ENCODE measurements at regions not wholly inside any gene's neighbourhood (a gene's known extent, or its start where the extent isn't known, plus 50 kb on each side); places are given as distances from the start of the nearest gene placed in this dataset.
A peak's percentile ranks its signal among the peaks of the same experiment; 100 is the strongest.
"Not testable (repeated sequence)": the region's sequence is repeated elsewhere in the genome, so short reads cannot be mapped to it uniquely, and the experiment has no call there.

DNA sequence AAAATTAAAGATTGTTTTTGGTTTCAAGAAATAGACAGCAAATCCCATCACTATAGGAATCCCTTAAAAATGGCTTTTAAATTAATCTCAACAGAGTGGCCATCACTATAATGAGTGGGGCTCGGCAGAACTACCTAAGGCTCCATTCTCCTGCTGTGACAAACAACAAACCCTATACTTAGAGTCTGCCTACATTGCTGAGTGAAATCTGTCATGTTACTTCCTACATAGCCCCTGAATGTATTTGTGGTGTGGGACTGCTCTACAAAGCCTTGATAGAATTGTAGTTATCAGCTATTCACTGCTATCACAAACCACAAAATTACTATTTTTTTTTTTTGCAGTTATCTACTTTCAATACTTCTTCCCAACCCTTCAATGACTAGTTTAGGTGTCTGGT is 538.7 kb upstream of the ATXN7L3B start:
- no peak for DNase-seq

DNA sequence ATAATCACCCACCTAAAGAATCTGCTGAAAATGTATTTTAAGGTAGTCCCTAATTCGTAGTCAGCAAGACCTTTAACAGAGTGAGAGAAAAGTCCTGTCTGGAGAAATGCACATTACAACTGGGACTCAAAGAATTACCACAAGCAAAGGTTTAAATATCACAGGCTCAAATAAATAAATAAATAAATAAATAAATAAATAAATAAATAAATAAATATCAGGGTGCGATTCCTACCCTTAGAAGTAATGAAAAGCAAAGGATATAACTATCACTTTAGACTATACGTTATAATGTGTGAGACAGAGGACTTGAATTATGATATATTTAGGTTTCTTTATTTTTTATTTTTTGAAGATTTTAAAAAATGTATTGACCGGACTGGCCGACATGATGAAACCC is 522.5 kb upstream of the ATXN7L3B start:
- DNase-seq = no peak

DNA sequence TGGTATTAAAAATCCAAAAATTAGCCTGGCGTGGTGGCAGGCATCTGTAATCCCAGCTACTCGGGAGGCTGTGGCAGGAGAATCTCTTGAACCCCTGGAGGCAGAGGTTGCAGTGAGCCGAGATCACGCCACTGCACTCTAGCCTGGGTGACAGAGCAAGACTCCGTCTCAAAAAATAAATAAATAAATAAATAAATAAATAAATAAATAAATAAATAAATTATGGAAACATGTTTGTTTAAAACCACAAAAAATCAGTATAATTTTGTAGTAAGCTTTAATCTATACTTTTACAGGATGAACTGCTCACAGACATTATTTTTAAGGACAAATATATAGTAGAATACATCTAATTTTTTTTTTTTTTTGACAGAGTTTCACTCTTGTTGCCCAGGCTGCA is 521.3 kb upstream of the ATXN7L3B start:
- DNase-seq = not testable (repeated sequence)

DNA sequence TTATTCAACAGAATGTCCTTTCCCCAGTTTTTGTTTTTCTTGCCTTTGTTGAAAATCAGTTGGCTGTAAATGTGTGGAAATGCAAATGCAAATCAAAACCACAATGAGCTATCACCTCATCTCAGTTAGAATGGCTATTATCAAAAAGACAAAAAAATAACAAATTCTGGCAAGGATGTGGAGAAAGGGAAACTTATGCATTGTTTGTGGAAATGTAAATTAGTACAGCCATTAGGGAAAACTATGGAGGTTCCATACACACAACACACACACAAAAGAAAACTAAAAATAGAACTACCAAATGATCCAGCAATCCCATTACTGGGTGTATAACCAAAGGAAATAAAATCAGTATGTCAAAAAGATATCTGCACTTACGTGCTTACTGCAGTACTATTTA is 518.8 kb upstream of the ATXN7L3B start:
- no peak for DNase-seq

DNA sequence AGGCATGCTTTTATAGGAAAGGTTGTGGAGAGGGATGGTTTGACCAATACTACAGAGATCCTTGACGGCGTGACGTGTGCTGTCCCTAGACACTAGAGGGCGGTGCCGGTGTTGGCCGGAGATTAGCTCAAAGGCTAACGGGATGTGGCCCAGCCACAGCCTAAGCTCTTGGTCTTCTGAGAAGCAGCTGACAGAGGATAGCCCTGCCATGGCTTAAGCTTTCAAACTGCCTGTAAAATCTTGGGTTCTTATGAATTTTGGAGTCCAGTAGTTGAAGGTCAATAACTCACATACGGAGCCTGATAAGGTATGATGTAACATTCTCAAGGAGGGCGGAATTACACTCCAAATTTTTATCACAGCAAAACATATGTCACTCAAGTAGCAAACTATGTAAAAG is 515.7 kb upstream of the ATXN7L3B start:
- DNase-seq = peak in 1 of 5 donors; percentile 3

DNA sequence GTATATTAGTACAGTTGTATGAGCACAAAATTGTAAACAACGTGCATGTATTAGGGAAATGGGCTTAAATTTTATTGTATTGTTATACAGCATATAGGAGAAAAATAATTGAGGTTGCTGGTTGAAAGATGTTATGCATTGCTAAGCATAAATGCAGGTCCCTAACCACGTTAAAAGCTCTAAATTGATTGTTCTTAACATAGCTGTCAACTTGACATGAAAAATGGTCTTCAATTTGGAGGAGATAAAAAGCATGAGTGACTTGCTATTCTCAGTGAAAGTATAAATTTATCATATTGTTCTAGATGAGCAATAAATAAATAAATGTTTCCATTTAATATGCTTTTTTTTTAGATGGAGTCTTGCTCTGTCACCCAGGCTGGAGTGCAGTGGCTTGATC is 506.6 kb upstream of the ATXN7L3B start:
- DNase-seq = no peak

DNA sequence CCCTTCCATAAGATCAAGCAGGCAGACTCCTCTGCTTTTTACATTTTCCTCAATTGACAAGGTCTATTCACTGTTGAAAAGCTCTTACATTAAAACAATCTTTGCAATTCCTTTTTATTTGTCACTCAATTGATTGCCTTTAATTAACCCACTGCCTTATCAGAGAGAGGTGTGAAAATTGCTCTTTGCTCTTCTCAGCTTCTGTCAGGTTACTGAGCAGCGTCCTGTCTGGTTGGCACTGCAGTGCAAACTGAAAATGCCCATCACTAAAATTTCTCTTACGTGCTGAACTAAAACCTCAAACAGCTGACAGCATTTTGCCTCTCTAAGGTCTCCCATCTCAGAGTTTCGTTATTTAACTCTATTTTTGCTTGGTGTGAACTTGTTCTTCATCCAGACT is 504.1 kb upstream of the ATXN7L3B start:
- no peak for DNase-seq

DNA sequence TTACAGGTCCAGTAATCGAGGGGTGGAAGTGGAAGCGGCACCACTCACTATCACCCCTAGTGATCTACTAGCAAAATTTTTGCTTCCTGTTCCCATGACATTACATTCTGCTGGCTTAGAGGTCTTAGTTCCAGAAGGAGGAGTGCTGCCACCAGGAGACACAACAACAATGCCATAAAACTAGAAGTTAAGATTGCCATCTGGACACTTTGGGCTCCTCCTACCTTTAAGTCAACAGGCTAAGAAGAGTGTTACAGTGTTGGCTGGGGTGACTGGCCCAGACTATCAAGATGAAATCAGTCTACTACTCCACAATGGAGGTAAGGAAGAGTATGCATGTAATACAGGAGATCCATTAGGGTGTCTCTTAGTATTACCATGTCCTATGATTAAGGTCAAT is 498.5 kb upstream of the ATXN7L3B start:
- not testable (repeated sequence) for DNase-seq

DNA sequence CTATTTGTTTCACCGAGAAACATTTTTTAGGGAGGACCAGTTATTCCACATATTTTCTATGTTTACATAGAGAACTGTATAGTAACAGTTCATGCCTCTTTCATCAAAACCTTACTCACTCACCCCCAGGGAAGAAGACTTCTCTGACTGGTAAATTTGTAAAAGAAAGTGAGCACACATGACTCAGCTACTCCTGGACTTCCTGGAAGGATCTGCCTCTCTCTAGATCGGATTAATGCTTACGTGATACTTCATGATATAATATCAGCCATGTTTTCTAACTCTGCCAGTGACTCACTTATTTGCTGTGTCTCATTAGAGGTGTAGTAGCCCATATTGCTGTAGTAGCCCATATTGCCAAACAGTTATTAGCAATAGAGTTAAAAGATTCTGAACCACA is 494.3 kb upstream of the ATXN7L3B start:
- DNase-seq = no peak

DNA sequence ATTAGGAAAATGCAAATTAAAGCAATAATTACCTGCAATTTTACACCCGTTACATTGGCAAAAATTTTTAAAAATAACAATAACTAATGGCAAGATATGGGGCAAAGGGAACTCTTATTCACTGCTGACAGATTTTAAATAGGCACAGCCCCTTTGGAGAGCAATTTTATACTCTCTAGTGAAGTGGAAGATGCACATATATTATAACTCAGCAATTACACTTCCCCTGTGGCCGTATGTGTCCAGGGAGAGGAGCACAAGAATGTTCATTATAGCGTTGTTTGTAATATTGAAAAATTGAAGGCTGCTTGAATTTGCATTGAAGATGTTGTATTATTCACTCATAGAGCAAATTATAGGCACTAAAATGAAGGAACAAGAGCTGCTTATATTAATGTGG is 488.3 kb upstream of the ATXN7L3B start:
- no peak for DNase-seq

DNA sequence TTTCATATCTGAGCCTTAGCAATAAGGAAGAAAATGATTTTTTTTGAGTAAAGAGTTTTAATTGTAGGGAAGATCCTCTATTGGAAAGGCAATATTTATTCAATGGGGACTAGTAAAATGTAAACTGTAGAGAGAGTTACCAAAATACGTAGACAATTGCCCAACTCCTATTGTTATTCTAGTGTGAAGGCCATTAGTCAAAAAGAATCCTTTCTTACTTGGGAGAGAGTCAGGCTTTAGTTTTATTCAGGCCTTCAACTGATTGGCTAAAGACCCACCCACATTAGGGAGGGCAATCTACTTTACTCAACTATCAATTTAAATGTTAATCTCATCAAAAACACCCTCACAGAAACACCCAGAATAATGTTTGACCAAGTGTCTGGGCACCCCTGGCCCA is 485.8 kb upstream of the ATXN7L3B start:
- no peak for DNase-seq

DNA sequence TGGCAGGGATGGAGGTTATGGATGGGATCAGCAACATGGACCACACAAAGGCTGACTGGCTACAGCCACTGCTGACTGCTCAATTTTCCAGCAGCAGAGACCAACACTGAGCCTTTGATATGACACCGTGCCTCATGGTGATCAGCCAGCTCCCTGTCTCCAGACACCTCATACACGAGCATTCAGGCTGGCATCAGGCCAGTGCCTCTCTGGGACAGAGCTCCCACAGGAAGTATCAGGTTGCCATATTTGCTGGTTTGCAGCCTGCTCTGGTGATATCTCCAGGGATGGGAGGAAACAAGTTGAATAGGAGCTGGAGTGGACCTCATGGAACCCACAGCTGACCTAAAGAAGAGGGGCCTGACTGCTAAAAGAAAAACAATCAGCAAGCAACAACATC is 471.2 kb upstream of the ATXN7L3B start:
- no peak for DNase-seq

DNA sequence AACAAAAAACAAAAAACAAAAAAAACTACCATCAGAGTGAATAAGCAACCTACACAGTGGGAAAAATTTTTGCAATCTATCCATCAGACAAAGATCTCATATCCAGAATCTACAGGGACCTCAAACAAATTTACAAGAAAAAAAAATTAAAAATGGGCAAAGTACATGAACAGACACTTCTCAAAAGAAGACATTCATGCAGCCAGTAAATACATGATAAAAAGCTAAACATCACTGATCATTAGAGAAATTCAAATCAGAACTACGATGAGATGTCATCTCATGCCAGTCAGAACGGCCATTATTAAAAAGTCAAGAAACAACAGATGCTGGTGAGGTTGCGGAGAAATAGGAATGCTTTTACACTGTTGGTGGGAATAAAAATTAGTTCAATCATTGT is 466.5 kb upstream of the ATXN7L3B start:
- no peak for DNase-seq

DNA sequence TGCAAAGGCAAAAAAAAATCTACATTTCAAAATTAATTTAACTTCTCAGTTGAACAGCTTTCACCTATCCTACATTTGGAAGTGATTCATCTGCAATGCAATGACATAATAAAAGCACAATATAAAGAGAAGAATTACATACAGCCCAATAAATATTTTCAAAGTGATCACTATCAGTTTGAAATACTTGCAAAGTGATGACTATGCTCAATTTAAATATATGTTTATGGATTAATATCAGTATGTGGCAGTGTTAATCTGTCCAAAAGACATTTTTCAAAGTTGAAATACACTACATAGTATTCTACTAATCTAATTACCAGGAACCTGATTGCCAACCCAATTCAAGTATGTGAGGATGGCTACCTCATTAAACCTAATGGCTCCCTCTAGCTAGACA is 460.7 kb upstream of the ATXN7L3B start:
- no peak for DNase-seq

DNA sequence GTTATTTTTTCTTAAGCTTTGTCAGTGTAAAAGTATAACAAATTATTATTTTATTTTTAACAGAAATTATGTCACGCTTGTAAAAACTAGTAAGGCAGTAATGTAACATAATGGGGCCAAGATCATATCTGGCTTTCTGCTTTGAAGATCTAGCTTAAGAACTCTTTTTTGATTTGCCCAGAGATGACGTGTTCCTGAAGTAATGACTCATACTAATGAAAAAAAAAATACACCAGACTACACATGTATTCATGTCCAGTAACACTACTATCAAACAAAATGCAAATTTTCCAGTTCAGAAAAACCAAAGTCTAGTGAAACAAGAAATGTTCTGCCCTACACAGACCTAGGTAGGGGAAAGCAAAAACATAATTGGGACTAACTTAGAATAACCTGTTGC is 432.2 kb upstream of the ATXN7L3B start:
- DNase-seq = no peak

DNA sequence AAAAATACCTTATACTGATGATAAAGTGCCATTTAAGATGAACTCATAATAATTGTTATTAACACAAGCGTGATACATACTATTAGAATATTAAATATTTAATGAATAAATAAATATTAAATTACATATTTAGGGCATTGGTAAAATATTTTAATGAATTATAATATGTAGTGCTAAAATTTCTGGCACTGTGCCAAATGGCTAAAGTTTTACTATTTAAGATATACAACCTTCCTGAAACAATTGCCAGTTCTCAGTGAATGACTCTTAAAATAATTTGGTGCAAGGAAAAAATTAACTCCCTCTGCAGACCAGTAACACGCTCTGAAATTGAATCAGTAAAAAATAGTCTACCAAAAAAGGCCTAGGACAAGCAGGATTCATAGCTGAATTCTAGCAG is 428.9 kb upstream of the ATXN7L3B start:
- no peak for DNase-seq

DNA sequence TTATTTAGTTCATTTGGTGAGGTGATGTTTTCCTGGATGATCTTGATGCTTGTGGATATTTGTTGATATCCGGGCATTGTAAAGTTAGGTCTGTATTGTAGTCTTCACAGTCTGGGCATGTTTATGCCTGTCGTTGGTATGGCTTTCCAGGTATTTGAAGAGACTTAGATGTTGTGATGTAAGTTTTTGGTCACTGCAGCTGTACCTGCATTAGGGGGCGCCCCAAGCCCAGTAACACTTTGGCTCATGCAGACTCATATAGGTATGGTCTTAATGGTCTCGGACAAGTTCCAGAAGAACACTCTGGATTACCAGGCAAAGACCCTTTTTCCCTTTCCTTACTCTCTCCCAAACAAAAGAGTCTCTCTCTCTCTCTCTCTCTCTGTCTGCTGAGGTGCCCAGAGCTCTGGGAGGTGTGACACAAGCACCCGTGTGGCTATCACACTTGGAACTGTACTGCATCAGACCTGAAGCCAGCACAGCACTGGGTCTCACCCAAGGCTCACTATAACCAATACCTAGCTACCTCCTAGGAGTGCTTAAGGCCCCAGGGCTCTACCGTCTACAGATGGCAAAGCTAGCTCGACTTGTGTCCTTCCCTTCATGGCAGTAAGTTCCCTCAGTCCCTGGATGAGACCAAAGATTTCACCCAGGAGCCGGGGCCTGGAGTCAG is 425.8 kb upstream of the ATXN7L3B start:
- DNase-seq = no peak

DNA sequence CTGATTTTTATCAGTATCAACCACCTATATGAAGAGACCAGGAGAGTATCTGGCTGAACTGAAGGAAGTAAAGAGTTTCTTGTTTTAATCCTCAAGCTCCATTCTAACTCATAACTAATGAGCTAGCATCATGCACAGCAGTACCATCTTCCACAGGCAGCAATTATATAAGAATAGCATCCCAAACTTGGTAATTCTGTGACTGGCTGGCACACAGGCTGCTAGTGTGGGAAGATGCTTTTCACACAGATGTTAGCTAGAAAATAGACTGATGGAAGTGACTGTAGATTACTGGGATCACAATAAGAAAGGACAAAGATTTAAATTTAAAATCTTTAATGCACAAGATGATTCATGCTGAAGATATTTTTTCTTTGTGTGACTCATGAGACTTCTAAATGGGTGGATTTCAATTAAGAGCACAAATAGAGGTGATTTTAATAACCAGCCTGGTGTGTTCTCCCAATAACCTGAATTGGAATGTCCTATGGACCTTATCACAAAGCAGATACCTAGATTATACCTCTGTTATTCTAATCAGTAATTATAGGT is 417.7 kb upstream of the ATXN7L3B start:
- DNase-seq = no peak

DNA sequence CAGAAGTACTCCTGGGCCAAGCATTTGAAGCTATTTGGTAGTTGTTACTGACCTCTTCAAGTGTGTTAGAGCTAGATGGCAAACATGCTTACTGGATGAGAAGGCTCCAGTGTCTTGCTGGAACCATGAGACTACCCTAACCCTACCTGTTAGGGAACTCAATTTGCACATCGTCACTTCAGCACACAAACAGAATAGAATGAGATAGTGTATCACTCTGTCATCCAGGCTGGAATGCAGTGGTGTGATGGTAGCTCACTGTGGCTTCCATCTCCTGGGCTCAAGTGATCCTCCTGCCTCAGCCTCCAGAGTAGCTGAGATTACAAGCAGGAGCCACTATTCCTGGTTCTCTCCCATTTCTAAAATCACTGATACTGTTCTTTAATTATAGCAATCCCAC is 417.0 kb upstream of the ATXN7L3B start:
- DNase-seq = no peak

DNA sequence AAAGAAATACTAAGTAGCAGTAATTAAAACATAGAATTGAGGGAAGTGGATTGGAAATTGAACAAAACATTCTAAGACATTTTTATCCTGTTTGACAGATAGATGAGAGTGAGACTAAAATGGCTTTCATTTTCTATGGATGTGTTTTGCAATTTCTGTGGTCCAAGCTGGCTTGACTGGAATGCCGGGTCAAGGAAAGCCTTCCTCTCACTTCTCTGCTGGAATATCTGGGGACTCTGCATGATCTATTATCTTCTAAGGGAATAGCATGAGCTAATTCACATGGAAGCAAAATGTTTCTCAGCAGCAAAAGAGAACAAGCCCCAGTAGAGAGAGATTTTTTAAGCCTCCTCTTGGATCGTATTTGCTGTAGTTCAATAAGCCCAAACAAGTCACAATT is 407.9 kb upstream of the ATXN7L3B start:
- DNase-seq = no peak

DNA sequence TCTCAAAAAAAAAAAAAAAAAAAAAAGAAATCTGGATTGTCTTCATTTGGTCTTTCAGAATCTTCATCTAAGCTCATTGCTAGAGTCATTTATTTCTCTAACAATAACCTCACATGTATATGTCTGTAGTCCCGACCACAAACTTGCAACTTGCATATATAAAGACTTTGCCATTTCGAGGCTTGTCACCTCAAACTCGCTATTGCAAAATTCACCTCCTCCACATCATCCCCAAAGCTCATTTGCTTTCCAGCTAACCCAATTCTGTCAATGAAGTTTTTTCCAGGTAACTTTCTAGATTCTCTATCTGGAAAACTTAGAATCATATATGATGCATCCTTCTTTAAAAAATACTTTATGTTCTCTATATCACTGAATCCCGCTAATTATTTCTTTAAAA is 393.2 kb upstream of the ATXN7L3B start:
- DNase-seq = no peak

DNA sequence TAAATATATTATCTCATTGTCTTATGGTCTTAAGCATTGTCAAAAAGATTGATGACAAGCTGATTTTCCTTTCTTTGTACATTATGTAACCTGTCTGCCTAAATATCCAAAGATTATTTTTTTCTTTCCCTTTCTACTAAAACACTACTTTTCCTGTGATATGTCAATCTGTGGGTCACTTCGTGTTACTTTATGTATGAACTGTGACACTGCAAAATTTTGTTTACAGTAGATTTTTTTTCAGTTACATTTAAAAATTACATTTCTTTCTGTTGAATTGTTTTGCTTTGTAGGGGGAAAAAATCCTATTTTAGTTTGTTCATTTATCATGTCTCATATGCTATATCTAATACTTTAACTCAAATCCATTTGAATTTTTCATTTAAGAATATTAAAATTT is 392.3 kb upstream of the ATXN7L3B start:
- DNase-seq = no peak

DNA sequence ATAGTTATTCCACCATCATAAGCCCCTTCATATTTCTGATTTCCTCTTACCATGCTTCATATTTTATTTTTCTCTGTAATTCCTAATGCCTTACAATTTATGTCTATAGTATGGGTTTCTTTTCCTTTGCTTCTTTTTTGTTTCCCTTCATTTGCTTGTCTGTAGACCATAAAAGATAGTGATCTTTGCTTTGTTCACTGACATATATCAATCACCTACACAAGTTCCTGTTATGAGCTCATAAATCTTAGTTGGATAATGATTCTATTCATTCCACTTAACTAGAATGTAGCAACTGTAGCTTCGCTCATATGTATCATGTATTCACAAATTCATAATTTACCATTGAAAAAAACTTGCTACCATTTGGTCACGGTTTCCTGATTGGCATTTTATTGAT is 388.8 kb upstream of the ATXN7L3B start:
- DNase-seq = no peak

DNA sequence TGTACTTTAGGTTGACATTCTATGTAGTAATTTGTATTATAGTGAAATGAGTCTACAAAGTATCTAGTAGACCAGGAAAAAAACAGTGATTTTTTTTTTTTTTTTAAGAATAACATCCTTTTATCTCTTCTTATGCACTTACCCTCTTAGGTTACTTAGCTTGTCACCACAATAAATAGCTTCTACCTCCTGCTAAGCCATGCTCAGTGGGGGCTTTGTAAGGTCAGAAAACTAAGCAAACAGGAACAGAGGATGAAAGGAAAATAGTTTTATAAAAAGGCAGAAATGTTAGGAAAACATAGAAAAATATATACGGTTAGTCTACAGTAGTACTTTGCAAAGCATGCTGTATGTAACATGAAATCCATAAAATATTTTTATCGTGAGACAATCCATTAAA is 385.3 kb upstream of the ATXN7L3B start:
- no peak for DNase-seq

DNA sequence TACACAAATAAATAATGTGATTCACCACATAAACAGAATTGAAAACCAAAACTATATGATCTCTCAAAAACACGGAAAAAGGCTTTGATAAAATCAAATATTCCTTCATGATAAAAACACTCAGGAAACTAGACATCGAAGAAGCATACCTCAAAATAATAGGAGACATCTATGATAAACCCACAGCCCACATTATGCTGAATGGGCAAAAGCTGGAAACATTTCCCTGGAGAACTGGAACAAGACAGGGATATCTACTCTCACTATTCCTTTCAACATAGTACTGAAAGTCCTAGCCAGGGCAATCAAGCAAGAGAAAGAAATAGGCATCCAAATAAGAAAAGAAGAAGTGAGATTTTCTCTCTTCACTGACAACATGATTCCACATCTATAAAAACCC is 371.5 kb upstream of the ATXN7L3B start:
- no peak for DNase-seq

Data from T-helper 1 cell (primary cell).